H1 (cell line): ENCODE measurements at regions not wholly inside any gene's neighbourhood (a gene's known extent, or its start where the extent isn't known, plus 50 kb on each side); places are given as distances from the start of the nearest gene placed in this dataset.

ENCODE experiments used
- CBX8 ChIP-seq: fragments of 300-800, 300-1000 bp; sonication (generic); IDR thresholded peaks from 2 replicates; pipeline ENCODE4 v1.7.1; 2016; ENCODE audit warnings: low read depth, low read length, borderline replicate concordance
- EZH2 ChIP-seq: fragments of 200-600 bp; sonication (generic); IDR thresholded peaks from 2 replicates; pipeline ENCODE4 v1.7.1; 2012; ENCODE audit warnings: low read depth, mild to moderate bottlenecking, moderate library complexity, low read length, inconsistent platforms; ENCODE audit not compliant: severe bottlenecking
- JUND ChIP-seq: IDR thresholded peaks from 2 replicates; pipeline ENCODE4 v1.6.1; 2011; ENCODE audit warnings: mild to moderate bottlenecking, improper control_type of control experiment, low read length
- POLR2AphosphoS5 ChIP-seq: IDR thresholded peaks from 2 replicates; pipeline ENCODE4 v1.6.1; 2011; ENCODE audit warnings: low read depth, low read length
- TAF1 ChIP-seq: IDR thresholded peaks from 2 replicates; pipeline ENCODE4 v1.6.1; 2011; ENCODE audit warnings: mild to moderate bottlenecking, low read depth, low read length
- TF ChIP-seq, protein P1 (sequence below), 3 experiments: IDR thresholded peaks; 1 replicate in 2 of 3; 2 replicates in 1 of 3; pipeline versions ENCODE4 v1.5.1 to v1.6.1; 2011; ENCODE audit warnings: low read length in 3 of 3, mild to moderate bottlenecking in 3 of 3, inconsistent platforms in 2 of 3, low read depth in 1 of 3, moderate library complexity in 1 of 3; ENCODE audit not compliant: insufficient read depth in 1 of 3; ENCODE audit errors: control extremely low read depth in 1 of 3
- TF ChIP-seq, protein P2 (sequence below): IDR thresholded peaks from 2 replicates; pipeline ENCODE4 v1.6.1; 2012; ENCODE audit warnings: low read length, inconsistent platforms

DNA sequence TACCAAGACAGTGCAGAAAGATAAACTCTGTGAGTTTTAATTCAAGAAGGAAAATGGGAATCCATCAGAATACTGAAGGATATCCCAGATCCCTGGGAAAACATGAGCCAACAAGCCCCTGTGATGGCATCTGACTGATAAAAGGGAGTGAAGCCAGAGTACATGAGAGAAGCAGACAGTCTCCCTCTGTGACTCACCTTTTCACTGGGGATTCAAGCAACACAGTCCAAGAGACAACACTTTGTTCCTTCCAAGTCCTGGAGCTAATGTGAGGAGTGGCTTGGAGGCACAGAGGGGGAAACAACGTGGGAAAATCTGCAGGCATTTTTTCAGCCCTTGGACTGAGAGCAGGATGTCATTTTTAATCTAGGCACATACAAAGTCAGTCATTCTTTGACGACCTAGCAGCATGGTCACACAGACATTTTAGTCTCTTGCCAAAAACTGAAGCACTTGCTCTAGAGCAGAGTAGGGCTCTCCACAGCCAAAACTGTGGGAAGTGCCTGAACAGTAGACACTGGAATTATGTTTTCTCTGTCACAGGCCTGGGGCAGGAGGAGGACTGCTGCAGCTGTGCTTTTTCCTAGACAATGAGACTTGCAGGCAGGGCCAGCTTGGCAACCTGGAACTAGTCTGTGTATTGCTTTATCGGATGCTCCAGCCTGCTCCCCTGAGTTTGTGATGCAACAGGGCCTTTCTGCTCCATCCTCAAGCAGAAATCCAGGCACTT, 465.0 kb upstream of the GJE1 start:
- TF ChIP-seq POLR2AphosphoS5, result no peak
- no peak for TF ChIP-seq EZH2
- no peak for TF ChIP-seq TAF1
- no peak for TF ChIP-seq CBX8
- TF ChIP-seq, protein P1, sequence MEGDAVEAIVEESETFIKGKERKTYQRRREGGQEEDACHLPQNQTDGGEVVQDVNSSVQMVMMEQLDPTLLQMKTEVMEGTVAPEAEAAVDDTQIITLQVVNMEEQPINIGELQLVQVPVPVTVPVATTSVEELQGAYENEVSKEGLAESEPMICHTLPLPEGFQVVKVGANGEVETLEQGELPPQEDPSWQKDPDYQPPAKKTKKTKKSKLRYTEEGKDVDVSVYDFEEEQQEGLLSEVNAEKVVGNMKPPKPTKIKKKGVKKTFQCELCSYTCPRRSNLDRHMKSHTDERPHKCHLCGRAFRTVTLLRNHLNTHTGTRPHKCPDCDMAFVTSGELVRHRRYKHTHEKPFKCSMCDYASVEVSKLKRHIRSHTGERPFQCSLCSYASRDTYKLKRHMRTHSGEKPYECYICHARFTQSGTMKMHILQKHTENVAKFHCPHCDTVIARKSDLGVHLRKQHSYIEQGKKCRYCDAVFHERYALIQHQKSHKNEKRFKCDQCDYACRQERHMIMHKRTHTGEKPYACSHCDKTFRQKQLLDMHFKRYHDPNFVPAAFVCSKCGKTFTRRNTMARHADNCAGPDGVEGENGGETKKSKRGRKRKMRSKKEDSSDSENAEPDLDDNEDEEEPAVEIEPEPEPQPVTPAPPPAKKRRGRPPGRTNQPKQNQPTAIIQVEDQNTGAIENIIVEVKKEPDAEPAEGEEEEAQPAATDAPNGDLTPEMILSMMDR (IDR thresholded peaks at IDR 0.05; ENCODE audit: control extremely low read depth in 1 of 3, insufficient read depth in 1 of 3, low read depth in 1 of 3, low read length in 3 of 3), result no peak
- TF ChIP-seq, protein P2, sequence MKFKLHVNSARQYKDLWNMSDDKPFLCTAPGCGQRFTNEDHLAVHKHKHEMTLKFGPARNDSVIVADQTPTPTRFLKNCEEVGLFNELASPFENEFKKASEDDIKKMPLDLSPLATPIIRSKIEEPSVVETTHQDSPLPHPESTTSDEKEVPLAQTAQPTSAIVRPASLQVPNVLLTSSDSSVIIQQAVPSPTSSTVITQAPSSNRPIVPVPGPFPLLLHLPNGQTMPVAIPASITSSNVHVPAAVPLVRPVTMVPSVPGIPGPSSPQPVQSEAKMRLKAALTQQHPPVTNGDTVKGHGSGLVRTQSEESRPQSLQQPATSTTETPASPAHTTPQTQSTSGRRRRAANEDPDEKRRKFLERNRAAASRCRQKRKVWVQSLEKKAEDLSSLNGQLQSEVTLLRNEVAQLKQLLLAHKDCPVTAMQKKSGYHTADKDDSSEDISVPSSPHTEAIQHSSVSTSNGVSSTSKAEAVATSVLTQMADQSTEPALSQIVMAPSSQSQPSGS, result no peak
- no peak for TF ChIP-seq JUND
